Activated naive CD8-positive, alpha-beta T cell treated with anti-CD3 and anti-CD28 coated beads for 36 hours (primary cell): ENCODE measurements at regions not wholly inside any gene's neighbourhood (a gene's known extent, or its start where the extent isn't known, plus 50 kb on each side); places are given as distances from the start of the nearest gene placed in this dataset.

ENCODE experiments used
- DNase-seq: peaks from one replicate; pipeline ENCODE4 v3.0.0; 2021
- H3K27ac Mint-ChIP-seq: one replicate; pipeline ENCODE4 v1.8.0; 2022; ENCODE audit warnings: mild to moderate bottlenecking, moderate library complexity, mixed read lengths
- H3K27me3 Mint-ChIP-seq: one replicate; pipeline ENCODE4 v1.8.0; 2022; ENCODE audit warnings: mild to moderate bottlenecking, mixed read lengths
- H3K36me3 Mint-ChIP-seq: one replicate; pipeline ENCODE4 v1.8.0; 2021; ENCODE audit warnings: mild to moderate bottlenecking, mixed read lengths
- H3K4me1 Mint-ChIP-seq: one replicate; pipeline ENCODE4 v1.8.0; 2021; ENCODE audit warnings: mixed read lengths
- H3K4me3 Mint-ChIP-seq: one replicate; pipeline ENCODE4 v1.8.0; 2022; ENCODE audit warnings: mild to moderate bottlenecking, moderate library complexity, mixed read lengths
- H3K9me3 Mint-ChIP-seq: one replicate; pipeline ENCODE4 v1.8.0; 2022; ENCODE audit warnings: mixed read lengths

GRCh38 chr15:61582092-61582491 is 353.0 kb upstream of the RORA start:
- no peak for DNase-seq
- Mint-ChIP-seq H3K4me3 (no peak overlapping the region), H3K27me3 (no peaks in the 10 kb centered on the region), H3K27ac (no peak overlapping the region), H3K4me1 (peaks cover 1% of the 10 kb centered on the region), H3K9me3 (peaks cover 13% of the 10 kb centered on the region), H3K36me3 (no peaks in the 10 kb centered on the region)

DNA sequence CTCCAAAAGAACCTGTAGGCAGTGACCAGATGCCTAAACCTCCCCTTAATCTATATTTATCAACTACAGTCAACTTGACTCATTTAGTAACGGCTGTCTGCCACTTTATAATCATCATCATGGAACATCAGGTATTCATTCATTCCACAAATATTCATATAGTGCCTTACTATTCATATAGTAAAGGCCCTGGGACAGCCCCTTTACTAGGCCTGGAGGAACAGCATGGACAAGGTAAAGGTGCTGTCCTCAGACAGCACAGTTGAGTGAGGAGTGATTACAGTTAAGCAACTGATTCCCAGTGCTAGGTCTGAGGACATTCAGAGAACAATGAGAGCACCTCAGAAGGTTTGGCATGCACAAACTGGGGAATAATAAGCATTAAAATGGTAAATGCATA is 346.5 kb upstream of the RORA start:
- no peak for DNase-seq
- Mint-ChIP-seq H3K4me1 (no peaks in the 10 kb centered on the region), H3K27me3 (peaks cover 7% of the 10 kb centered on the region), H3K9me3 (peaks cover 8% of the 10 kb centered on the region), H3K36me3 (no peaks in the 10 kb centered on the region), H3K4me3 (no peak overlapping the region), H3K27ac (no peak overlapping the region)

- Mint-ChIP-seq H3K9me3 (no peaks in the 10 kb centered on the region), H3K27ac (no peak overlapping the region), H3K4me3 (no peak overlapping the region), H3K27me3 (peaks cover 7% of the 10 kb centered on the region), H3K36me3 (no peaks in the 10 kb centered on the region), H3K4me1 (no peaks in the 10 kb centered on the region)
- DNase-seq = no peak
These were observed 341.9 kb upstream of the RORA start for GRCh38 chr15:61571026-61571425.

- no peaks in the 10 kb centered on the region for H3K4me1 Mint-ChIP-seq
- peaks cover 12% of the 10 kb centered on the region for H3K27me3 Mint-ChIP-seq
- no peak overlapping the region for H3K4me3 Mint-ChIP-seq
- no peaks in the 10 kb centered on the region for H3K36me3 Mint-ChIP-seq
- H3K9me3 Mint-ChIP-seq = no peaks in the 10 kb centered on the region
- H3K27ac Mint-ChIP-seq = no peak overlapping the region
- no peak for DNase-seq
These were observed 335.7 kb upstream of the RORA start for GRCh38 chr15:61564785-61565184.

DNA sequence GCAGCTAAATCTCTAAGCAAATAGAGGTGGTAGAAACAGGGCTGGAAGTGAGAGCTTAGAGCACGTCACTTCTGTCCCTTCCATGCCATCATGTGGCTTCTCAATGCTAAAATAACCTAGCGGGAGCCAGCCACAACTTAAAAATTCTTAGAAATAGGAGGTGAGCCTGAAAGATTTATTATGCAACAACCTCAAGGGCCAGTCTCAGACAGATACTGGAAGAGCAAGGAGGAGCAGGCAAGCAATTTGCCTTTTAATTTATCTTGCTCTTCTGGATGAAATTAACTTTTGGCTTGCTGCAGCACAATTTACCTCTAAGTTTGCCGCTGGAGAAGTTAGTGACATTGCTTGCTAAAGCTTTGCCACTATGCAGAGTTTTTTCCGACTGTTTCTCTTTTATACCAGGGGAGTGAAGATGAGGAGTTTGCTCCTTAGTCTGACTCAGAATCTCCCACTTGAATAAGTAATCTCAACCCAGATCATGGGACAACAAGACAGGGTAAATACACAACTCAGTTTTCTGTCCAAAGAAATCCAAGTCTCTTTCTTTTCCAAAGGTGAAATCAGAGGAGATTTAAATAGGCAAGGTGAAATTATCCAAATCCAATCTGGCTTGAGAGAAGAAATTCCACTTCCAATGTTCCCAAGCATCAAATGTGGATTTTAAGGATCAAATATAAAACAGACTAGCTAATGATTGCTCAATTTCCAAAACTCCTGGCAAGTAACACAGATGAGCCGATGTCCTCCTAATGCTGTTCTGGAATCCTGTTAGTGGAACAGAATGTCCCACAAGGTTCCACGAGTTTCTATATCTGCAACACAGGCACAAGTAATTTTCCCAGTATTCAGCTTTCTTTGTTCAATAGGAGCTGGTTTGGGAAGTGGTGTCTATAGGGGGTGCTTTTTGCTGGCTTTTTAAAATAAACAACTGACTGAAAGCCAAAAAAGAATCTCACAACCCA is 329.4 kb upstream of the RORA start:
- H3K27ac Mint-ChIP-seq = no peak overlapping the region
- no peak for DNase-seq
- peaks cover 12% of the 10 kb centered on the region for H3K27me3 Mint-ChIP-seq
- no peaks in the 10 kb centered on the region for H3K4me1 Mint-ChIP-seq
- no peaks in the 10 kb centered on the region for H3K36me3 Mint-ChIP-seq
- H3K4me3 Mint-ChIP-seq = no peak overlapping the region
- H3K9me3 Mint-ChIP-seq = no peaks in the 10 kb centered on the region

GRCh38 chr15:61556037-61556648 is 327.0 kb upstream of the RORA start:
- Mint-ChIP-seq H3K4me3 (no peak overlapping the region), H3K4me1 (no peaks in the 10 kb centered on the region), H3K9me3 (no peaks in the 10 kb centered on the region), H3K27ac (no peak overlapping the region), H3K27me3 (peaks cover 16% of the 10 kb centered on the region), H3K36me3 (no peaks in the 10 kb centered on the region)
- DNase-seq = no peak

DNA sequence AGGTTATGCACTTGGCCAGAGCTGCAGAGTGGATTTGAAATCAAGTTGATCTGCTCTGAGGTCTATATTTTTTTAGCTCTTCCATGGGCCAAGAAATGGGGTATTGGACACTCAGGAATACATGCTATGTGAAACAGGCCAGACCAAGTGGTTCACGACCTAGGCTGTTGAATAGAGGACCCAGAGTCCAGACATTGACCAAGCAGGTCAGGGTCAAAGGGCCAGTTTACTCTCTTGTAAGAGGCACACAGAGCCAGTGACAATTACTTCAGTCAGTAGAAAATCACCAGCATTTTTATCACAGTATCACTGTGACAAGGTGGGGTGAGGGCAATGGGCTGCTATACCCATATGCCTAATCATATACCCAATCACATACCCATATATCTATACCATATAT is 320.6 kb upstream of the RORA start:
- no peak for DNase-seq
- Mint-ChIP-seq H3K9me3 (no peaks in the 10 kb centered on the region), H3K4me1 (no peaks in the 10 kb centered on the region), H3K27ac (no peak overlapping the region), H3K36me3 (no peaks in the 10 kb centered on the region), H3K27me3 (peaks cover 25% of the 10 kb centered on the region), H3K4me3 (no peak overlapping the region)

- no peak overlapping the region for H3K27ac Mint-ChIP-seq
- peaks cover 13% of the 10 kb centered on the region for H3K27me3 Mint-ChIP-seq
- H3K9me3 Mint-ChIP-seq = no peaks in the 10 kb centered on the region
- no peaks in the 10 kb centered on the region for H3K36me3 Mint-ChIP-seq
- no peaks in the 10 kb centered on the region for H3K4me1 Mint-ChIP-seq
- no peak overlapping the region for H3K4me3 Mint-ChIP-seq
- DNase-seq = no peak
These were observed 316.7 kb upstream of the RORA start for GRCh38 chr15:61545763-61546162.

GRCh38 chr15:61541516-61541915 is 312.4 kb upstream of the RORA start:
- no peaks in the 10 kb centered on the region for H3K9me3 Mint-ChIP-seq
- H3K27me3 Mint-ChIP-seq = peaks cover 13% of the 10 kb centered on the region
- no peak for DNase-seq
- no peak overlapping the region for H3K27ac Mint-ChIP-seq
- no peak overlapping the region for H3K4me3 Mint-ChIP-seq
- H3K36me3 Mint-ChIP-seq = no peaks in the 10 kb centered on the region
- H3K4me1 Mint-ChIP-seq = no peaks in the 10 kb centered on the region

DNA sequence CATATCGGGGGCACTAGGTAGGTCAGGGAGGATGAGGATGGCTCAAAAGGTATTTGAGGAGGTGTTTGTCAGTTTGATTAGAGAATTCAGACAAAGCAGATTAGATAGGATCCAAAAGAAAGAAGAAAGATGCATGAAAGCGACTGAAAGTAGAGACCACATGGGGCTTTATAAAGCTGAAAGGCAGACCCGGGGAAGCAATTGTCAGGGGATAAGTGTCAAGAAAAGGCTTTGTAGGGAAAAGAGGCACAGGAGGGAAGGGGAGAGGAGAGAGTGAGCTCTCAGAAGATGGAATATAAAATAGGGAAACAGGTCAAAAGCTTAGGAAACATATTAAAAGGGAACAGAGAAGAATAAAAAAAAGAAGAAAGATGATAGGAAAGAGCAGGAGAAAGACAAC is 308.2 kb upstream of the RORA start:
- Mint-ChIP-seq H3K9me3 (no peaks in the 10 kb centered on the region), H3K27ac (no peak overlapping the region), H3K4me1 (no peaks in the 10 kb centered on the region), H3K4me3 (no peak overlapping the region), H3K27me3 (peaks cover 21% of the 10 kb centered on the region), H3K36me3 (no peaks in the 10 kb centered on the region)
- DNase-seq = no peak

DNA sequence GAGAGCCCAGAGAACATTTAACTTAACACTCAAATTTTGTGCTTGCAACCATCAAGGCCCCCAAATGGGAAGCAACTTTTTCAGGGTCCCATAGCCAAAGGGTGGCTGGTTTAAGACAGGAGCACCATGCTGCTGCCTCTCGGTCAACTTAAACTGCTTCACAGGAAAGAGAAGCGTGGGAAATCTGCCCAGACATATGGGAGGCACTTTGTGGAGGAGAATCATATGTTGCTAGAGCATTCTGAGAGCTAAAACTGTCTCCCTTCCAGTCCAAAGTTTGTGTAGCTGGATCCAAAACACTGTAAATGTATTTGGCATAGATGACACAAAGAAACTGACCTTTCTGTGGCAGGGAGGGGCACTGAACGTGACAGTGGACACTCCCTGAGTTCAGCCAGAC is 305.9 kb upstream of the RORA start:
- no peaks in the 10 kb centered on the region for H3K4me1 Mint-ChIP-seq
- no peak overlapping the region for H3K27ac Mint-ChIP-seq
- no peaks in the 10 kb centered on the region for H3K36me3 Mint-ChIP-seq
- no peak overlapping the region for H3K4me3 Mint-ChIP-seq
- H3K9me3 Mint-ChIP-seq = no peaks in the 10 kb centered on the region
- no peak for DNase-seq
- peaks cover 21% of the 10 kb centered on the region for H3K27me3 Mint-ChIP-seq

GRCh38 chr15:61530769-61531168 is 301.7 kb upstream of the RORA start:
- Mint-ChIP-seq H3K27me3 (peaks cover 8% of the 10 kb centered on the region), H3K4me1 (no peaks in the 10 kb centered on the region), H3K27ac (no peak overlapping the region), H3K9me3 (no peaks in the 10 kb centered on the region), H3K4me3 (no peak overlapping the region), H3K36me3 (no peaks in the 10 kb centered on the region)
- no peak for DNase-seq

- H3K4me1 Mint-ChIP-seq = no peaks in the 10 kb centered on the region
- H3K4me3 Mint-ChIP-seq = no peak overlapping the region
- H3K27ac Mint-ChIP-seq = no peak overlapping the region
- no peak for DNase-seq
- no peaks in the 10 kb centered on the region for H3K9me3 Mint-ChIP-seq
- H3K27me3 Mint-ChIP-seq = peaks cover 7% of the 10 kb centered on the region
- no peaks in the 10 kb centered on the region for H3K36me3 Mint-ChIP-seq
These were observed 299.4 kb upstream of the RORA start for GRCh38 chr15:61528581-61528910.

- no peak overlapping the region for H3K27ac Mint-ChIP-seq
- no peak for DNase-seq
- H3K27me3 Mint-ChIP-seq = peaks cover 12% of the 10 kb centered on the region
- H3K36me3 Mint-ChIP-seq = no peaks in the 10 kb centered on the region
- H3K9me3 Mint-ChIP-seq = no peaks in the 10 kb centered on the region
- no peaks in the 10 kb centered on the region for H3K4me1 Mint-ChIP-seq
- no peak overlapping the region for H3K4me3 Mint-ChIP-seq
These were observed 298.9 kb upstream of the RORA start for GRCh38 chr15:61527836-61528580.

GRCh38 chr15:61524545-61524944 is 295.4 kb upstream of the RORA start:
- H3K9me3 Mint-ChIP-seq = no peaks in the 10 kb centered on the region
- peaks cover 11% of the 10 kb centered on the region for H3K27me3 Mint-ChIP-seq
- no peak overlapping the region for H3K4me3 Mint-ChIP-seq
- DNase-seq = no peak
- no peaks in the 10 kb centered on the region for H3K36me3 Mint-ChIP-seq
- no peak overlapping the region for H3K27ac Mint-ChIP-seq
- peaks cover 1% of the 10 kb centered on the region for H3K4me1 Mint-ChIP-seq
